C4-2B (cell line): ENCODE measurements at regions not wholly inside any gene's neighbourhood (a gene's known extent, or its start where the extent isn't known, plus 50 kb on each side); places are given as distances from the start of the nearest gene placed in this dataset.

Experiments used
- ZFX ChIP-seq: fragments of 450-650 bp; IDR thresholded peaks from 2 replicates; pipeline ENCODE4 v1.6.1; 2017
- TF ChIP-seq, protein P1 (sequence below): fragments of 450-650 bp; conservative IDR thresholded peaks from 2 replicates; pipeline ENCODE4 v1.5.1; 2017; ENCODE audit warnings: mild to moderate bottlenecking

DNA sequence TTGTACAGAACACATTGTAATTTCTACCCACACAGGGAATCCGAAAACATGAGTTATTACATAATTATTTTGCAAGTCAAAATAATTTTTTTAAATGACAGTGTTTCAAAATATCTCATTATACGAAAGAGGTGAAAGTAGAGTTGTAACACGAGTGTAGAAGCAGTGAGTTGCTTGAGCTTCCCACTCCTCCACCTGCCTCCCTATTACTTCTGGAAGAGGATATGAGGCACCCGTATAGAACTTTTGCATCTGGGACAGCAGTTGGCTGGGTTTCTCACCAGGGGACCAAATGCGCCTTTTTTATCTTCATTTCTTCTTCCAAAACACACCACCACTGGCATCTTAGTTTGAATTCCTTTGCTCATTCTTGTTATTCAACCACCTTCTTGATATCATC lies 779.0 kb upstream of the COX7C start:
- TF ChIP-seq, protein P1, sequence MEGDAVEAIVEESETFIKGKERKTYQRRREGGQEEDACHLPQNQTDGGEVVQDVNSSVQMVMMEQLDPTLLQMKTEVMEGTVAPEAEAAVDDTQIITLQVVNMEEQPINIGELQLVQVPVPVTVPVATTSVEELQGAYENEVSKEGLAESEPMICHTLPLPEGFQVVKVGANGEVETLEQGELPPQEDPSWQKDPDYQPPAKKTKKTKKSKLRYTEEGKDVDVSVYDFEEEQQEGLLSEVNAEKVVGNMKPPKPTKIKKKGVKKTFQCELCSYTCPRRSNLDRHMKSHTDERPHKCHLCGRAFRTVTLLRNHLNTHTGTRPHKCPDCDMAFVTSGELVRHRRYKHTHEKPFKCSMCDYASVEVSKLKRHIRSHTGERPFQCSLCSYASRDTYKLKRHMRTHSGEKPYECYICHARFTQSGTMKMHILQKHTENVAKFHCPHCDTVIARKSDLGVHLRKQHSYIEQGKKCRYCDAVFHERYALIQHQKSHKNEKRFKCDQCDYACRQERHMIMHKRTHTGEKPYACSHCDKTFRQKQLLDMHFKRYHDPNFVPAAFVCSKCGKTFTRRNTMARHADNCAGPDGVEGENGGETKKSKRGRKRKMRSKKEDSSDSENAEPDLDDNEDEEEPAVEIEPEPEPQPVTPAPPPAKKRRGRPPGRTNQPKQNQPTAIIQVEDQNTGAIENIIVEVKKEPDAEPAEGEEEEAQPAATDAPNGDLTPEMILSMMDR, result no peak
- no peak for TF ChIP-seq ZFX
